Caco-2 (cell line): ENCODE measurements at regions not wholly inside any gene's neighbourhood (a gene's known extent, or its start where the extent isn't known, plus 50 kb on each side); places are given as distances from the start of the nearest gene placed in this dataset.
"Not testable (repeated sequence)": the region's sequence is repeated elsewhere in the genome, so short reads cannot be mapped to it uniquely, and the experiment has no call there.

Experiments used
- BruUV-seq: library from RNA; stranded (reverse); fragments of 400-500 nt; replicated peaks from 2 replicates; lab custom pipeline; 2021; lab: Mats Ljungman, UMichigan
- CTCF ChIA-PET: fragments of 300-600 bp; sonication (Branson Sonifier 250); formaldehyde crosslinking; loops from one replicate; lab custom pipeline; 2022; ENCODE audit warnings: antibody characterized with exemption; lab: Charles Lee
- POLR2A ChIA-PET: fragments of 300-600 bp; sonication (Branson Sonifier 250); formaldehyde crosslinking; loops from one replicate; lab custom pipeline; 2022; ENCODE audit warnings: antibody characterized with exemption; lab: Charles Lee
- DNase-seq, 2 experiments: peaks; one replicate each; pipeline versions ENCODE4 v3.0.0 to v3.0.0-alpha.2; 2020 to 2022
- H3K27me3 ChIP-seq: replicated peaks from 2 replicates; pipeline ENCODE4 v1.6.0; 2011; ENCODE audit warnings: low read length; ENCODE audit not compliant: control insufficient read depth, insufficient read depth
- H3K36me3 ChIP-seq: 2 replicates; pipeline ENCODE4 v1.5.1; 2011; ENCODE audit warnings: low read length; ENCODE audit not compliant: control insufficient read depth, insufficient read depth
- H3K4me1 ChIP-seq: fragments of 250-450 bp; sonication (Bioruptor Pico); 2 replicates; pipeline ENCODE4 v1.5.1; 2020; ENCODE audit warnings: mild to moderate bottlenecking
- H3K4me3 ChIP-seq: 2 replicates; pipeline ENCODE4 v1.5.1; 2011; ENCODE audit warnings: low read depth, mild to moderate bottlenecking, control low read depth, low read length
- H3K9me3 ChIP-seq: fragments of 250-450 bp; sonication (Bioruptor Pico); 2 replicates; pipeline ENCODE4 v1.5.1; 2020; ENCODE audit warnings: mild to moderate bottlenecking, moderate library complexity
- H3K27ac Mint-ChIP-seq: one replicate; pipeline ENCODE4 v1.8.0; 2022; ENCODE audit warnings: mixed read lengths; ENCODE audit not compliant: unreplicated experiment
- H3K27me3 Mint-ChIP-seq: one replicate; pipeline ENCODE4 v1.8.0; 2022; ENCODE audit warnings: mixed read lengths; ENCODE audit not compliant: insufficient read depth, unreplicated experiment
- H3K36me3 Mint-ChIP-seq: one replicate; pipeline ENCODE4 v1.8.0; 2022; ENCODE audit warnings: mild to moderate bottlenecking, mixed read lengths; ENCODE audit not compliant: insufficient read depth, unreplicated experiment
- H3K4me1 Mint-ChIP-seq: one replicate; pipeline ENCODE4 v1.8.0; 2022; ENCODE audit warnings: low read depth, mixed read lengths; ENCODE audit not compliant: unreplicated experiment
- H3K4me3 Mint-ChIP-seq: one replicate; pipeline ENCODE4 v1.8.0; 2022; ENCODE audit warnings: mild to moderate bottlenecking, moderate library complexity, mixed read lengths; ENCODE audit not compliant: unreplicated experiment
- H3K9me3 Mint-ChIP-seq: one replicate; pipeline ENCODE4 v1.8.0; 2022; ENCODE audit warnings: mixed read lengths; ENCODE audit not compliant: unreplicated experiment
- intact Hi-C: fragments of 100-400 bp; cut with micrococcal nuclease; formaldehyde crosslinking; loops from one replicate; pipeline ENCODE4 v1.10.0; 2022; ENCODE audit not compliant: unreplicated experiment
- TF ChIP-seq, protein P1 (sequence below), 2 experiments: fragments of 200-600 bp in 1 of 2; IDR thresholded peaks; 1 replicate in 1 of 2; 2 replicates in 1 of 2; pipeline versions ENCODE4 v1.5.1 to v1.8.0; 2011 to 2022; ENCODE audit warnings: antibody characterized with exemption in 1 of 2, control low read depth in 1 of 2, inconsistent platforms in 1 of 2, low read depth in 1 of 2, low read length in 1 of 2, mild to moderate bottlenecking in 1 of 2, moderate library complexity in 1 of 2; ENCODE audit not compliant: insufficient read depth in 1 of 2, severe bottlenecking in 1 of 2, unreplicated experiment in 1 of 2

DNA sequence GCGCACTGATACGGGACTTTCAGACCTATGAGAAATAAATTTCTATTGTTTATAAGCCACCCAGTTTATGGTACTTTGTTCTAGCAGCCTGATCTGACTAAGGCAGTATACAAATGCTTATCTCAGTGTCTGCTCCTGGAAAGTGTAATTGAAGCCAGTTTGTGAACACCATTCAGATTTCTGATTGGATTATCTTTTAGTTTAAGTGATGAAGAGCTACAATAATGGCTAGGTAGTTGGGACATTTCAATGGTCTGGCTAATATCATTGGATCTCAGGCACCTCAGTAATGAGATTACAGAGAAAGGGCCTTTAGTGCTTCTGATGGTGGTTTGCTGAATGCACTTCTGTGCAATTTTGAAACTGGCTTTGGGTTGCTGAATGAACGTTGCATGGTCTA, 133.5 kb downstream of the PSAT1 start:
- no peaks in the 10 kb centered on the region for H3K9me3 Mint-ChIP-seq
- H3K36me3 Mint-ChIP-seq, result no peaks in the 10 kb centered on the region
- H3K9me3 ChIP-seq, result no peaks in the 10 kb centered on the region
- no peak overlapping the region for H3K27ac Mint-ChIP-seq
- DNase-seq, result no peak
- POLR2A ChIA-PET, result no interaction called here
- H3K4me1 Mint-ChIP-seq, result no peaks in the 10 kb centered on the region
- CTCF ChIA-PET, result no interaction called here
- intact Hi-C loops, result no loop called here
- H3K36me3 ChIP-seq, result no peaks in the 10 kb centered on the region
- H3K27me3 ChIP-seq, result no peaks in the 10 kb centered on the region
- TF ChIP-seq, protein P1, sequence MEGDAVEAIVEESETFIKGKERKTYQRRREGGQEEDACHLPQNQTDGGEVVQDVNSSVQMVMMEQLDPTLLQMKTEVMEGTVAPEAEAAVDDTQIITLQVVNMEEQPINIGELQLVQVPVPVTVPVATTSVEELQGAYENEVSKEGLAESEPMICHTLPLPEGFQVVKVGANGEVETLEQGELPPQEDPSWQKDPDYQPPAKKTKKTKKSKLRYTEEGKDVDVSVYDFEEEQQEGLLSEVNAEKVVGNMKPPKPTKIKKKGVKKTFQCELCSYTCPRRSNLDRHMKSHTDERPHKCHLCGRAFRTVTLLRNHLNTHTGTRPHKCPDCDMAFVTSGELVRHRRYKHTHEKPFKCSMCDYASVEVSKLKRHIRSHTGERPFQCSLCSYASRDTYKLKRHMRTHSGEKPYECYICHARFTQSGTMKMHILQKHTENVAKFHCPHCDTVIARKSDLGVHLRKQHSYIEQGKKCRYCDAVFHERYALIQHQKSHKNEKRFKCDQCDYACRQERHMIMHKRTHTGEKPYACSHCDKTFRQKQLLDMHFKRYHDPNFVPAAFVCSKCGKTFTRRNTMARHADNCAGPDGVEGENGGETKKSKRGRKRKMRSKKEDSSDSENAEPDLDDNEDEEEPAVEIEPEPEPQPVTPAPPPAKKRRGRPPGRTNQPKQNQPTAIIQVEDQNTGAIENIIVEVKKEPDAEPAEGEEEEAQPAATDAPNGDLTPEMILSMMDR (IDR thresholded peaks at IDR 0.05; ENCODE audit: insufficient read depth in 1 of 2, low read depth in 1 of 2, low read length in 1 of 2, severe bottlenecking in 1 of 2, unreplicated experiment in 1 of 2), result no peak
- no TSS peak for BruUV-seq
- H3K4me1 ChIP-seq, result no peaks in the 10 kb centered on the region
- no peak overlapping the region for H3K4me3 ChIP-seq
- no peak overlapping the region for H3K4me3 Mint-ChIP-seq
- no peaks in the 10 kb centered on the region for H3K27me3 Mint-ChIP-seq

DNA sequence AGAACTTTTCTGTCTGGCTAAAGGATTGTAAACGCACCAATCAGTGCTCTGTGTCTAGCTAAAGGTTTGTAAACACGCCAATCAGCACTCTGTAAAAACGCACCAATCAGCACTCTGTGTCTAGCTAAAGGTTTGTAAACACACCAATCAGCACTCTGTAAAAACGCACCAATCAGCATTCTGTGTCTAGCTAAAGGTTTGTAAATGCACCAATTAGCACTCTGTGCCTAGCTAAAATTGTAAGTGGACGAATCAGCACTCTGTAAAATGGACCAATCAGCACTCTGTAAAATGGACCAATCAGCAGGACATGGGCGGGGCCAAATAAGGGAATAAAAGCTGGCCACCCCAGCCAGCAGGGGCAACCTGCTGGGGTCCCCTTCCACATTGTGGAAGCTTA, 134.1 kb downstream of the PSAT1 start:
- H3K36me3 Mint-ChIP-seq, H3K27ac Mint-ChIP-seq, intact Hi-C loops, H3K27me3 Mint-ChIP-seq, DNase-seq, POLR2A ChIA-PET, H3K4me1 Mint-ChIP-seq, H3K4me3 ChIP-seq, CTCF ChIA-PET, H3K4me1 ChIP-seq, H3K36me3 ChIP-seq, H3K9me3 ChIP-seq, BruUV-seq, H3K4me3 Mint-ChIP-seq, H3K9me3 Mint-ChIP-seq, H3K27me3 ChIP-seq: not testable (repeated sequence)

DNA sequence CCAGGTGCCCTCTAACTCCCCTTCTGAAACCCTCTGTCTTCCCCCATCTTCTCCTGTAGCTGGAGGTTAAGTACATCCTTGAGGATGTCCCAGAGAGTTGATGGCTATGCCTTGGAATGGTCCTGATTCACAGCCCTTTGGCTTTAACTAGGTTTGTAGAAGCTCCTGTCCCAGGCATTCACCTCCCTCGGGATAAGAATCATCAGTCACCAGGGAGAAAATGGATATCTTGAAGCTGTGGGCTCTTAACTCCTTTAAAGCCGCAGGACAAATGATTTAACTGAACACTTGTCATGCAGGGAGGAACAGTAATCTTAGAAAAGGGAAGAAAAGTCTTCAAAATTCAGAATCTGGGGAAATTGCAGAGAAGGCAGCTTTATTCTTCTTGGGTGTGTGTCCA, 139.9 kb downstream of the PSAT1 start:
- Mint-ChIP-seq H3K36me3 (no peaks in the 10 kb centered on the region), H3K27me3 (peaks cover 3% of the 10 kb centered on the region), H3K9me3 (no peaks in the 10 kb centered on the region), H3K4me1 (no peaks in the 10 kb centered on the region), H3K27ac (no peak overlapping the region), H3K4me3 (no peak overlapping the region)
- TF ChIP-seq, protein P1 (IDR thresholded peaks at IDR 0.05; ENCODE audit: insufficient read depth in 1 of 2, low read depth in 1 of 2, low read length in 1 of 2, severe bottlenecking in 1 of 2, unreplicated experiment in 1 of 2), result no peak
- Histone ChIP-seq H3K4me1 (no peaks in the 10 kb centered on the region), H3K36me3 (no peaks in the 10 kb centered on the region), H3K4me3 (no peak overlapping the region), H3K9me3 (no peaks in the 10 kb centered on the region), H3K27me3 (no peaks in the 10 kb centered on the region)
- ChIA-PET POLR2A (no interaction called here), CTCF (no interaction called here)
- intact Hi-C loops, result no loop called here
- no TSS peak for BruUV-seq
- DNase-seq, result no peak

DNA sequence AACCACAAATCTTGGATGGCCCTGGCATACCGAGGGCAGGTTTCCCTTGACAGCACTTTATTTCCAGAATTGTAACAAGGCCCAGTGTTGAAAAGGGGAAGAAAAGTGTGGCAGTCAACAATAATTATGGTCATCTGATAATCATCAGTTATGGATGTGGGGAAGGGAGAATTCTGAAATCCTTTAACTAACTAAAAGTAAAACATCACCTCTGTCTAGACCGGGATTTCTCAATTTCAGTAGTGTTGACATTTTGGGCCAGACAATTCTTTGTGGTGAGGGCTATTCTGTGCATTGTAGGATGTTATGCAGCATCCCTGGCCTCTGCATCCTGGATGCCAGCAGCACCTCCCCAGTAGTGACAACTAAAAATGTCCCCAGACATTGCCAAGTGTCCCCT, 140.4 kb downstream of the PSAT1 start:
- POLR2A ChIA-PET, result no interaction called here
- intact Hi-C loops, result no loop called here
- Mint-ChIP-seq H3K36me3 (no peaks in the 10 kb centered on the region), H3K4me3 (no peak overlapping the region), H3K27me3 (peaks cover 3% of the 10 kb centered on the region), H3K27ac (no peak overlapping the region), H3K4me1 (no peaks in the 10 kb centered on the region), H3K9me3 (no peaks in the 10 kb centered on the region)
- DNase-seq, result no peak
- Histone ChIP-seq H3K4me1 (no peaks in the 10 kb centered on the region), H3K36me3 (no peaks in the 10 kb centered on the region), H3K9me3 (no peaks in the 10 kb centered on the region), H3K4me3 (no peak overlapping the region), H3K27me3 (no peaks in the 10 kb centered on the region)
- CTCF ChIA-PET, result no interaction called here
- BruUV-seq, result no TSS peak
- TF ChIP-seq, protein P1 (IDR thresholded peaks at IDR 0.05; ENCODE audit: insufficient read depth in 1 of 2, low read depth in 1 of 2, low read length in 1 of 2, severe bottlenecking in 1 of 2, unreplicated experiment in 1 of 2), result no peak
